Loucy (cell line): ENCODE measurements at regions not wholly inside any gene's neighbourhood (a gene's known extent, or its start where the extent isn't known, plus 50 kb on each side); places are given as distances from the start of the nearest gene placed in this dataset.

Source experiments
- H2AFZ ChIP-seq: fragments of 200-600 bp; sonication (generic); 2 replicates; pipeline ENCODE4 v1.6.0; 2016; ENCODE audit warnings: antibody characterized with exemption, mild to moderate bottlenecking, low read length, moderate library complexity
- H3F3A ChIP-seq: fragments of 200-600 bp; 2 replicates; pipeline ENCODE4 v1.6.0; 2016; ENCODE audit warnings: antibody characterized with exemption, low read depth, mild to moderate bottlenecking
- H3K27me3 ChIP-seq: fragments of 200-600 bp; sonication (generic); 2 replicates; pipeline ENCODE4 v1.6.1; 2014; ENCODE audit warnings: low read length, mild to moderate bottlenecking; ENCODE audit not compliant: insufficient read depth, poor library complexity, severe bottlenecking
- H3K36me3 ChIP-seq: fragments of 200-600 bp; sonication (generic); 2 replicates; pipeline ENCODE4 v1.6.1; 2016; ENCODE audit warnings: low read length; ENCODE audit not compliant: insufficient read depth
- H3K4me1 ChIP-seq: fragments of 200-600 bp; sonication (generic); 2 replicates; pipeline ENCODE4 v1.5.1; 2014; ENCODE audit warnings: low read length, mild to moderate bottlenecking; ENCODE audit not compliant: insufficient read depth, poor library complexity, severe bottlenecking
- H3K4me2 ChIP-seq: fragments of 200-600 bp; sonication (generic); 2 replicates; pipeline ENCODE4 v1.6.0; 2014; ENCODE audit warnings: antibody characterized with exemption, low read length, low read depth, mild to moderate bottlenecking; ENCODE audit not compliant: poor library complexity, severe bottlenecking
- H3K4me3 ChIP-seq: fragments of 200-600 bp; sonication (generic); 2 replicates; pipeline ENCODE4 v1.5.1; 2014; ENCODE audit warnings: low read length, mild to moderate bottlenecking, mixed read lengths; ENCODE audit not compliant: poor library complexity, severe bottlenecking
- H3K79me2 ChIP-seq: fragments of 200-600 bp; sonication (generic); 2 replicates; pipeline ENCODE4 v1.6.1; 2014; ENCODE audit warnings: low read length; ENCODE audit not compliant: insufficient read depth
- H3K9ac ChIP-seq: fragments of 200-600 bp; sonication (generic); 2 replicates; pipeline ENCODE4 v1.6.0; 2014; ENCODE audit warnings: mild to moderate bottlenecking, low read depth, low read length, moderate library complexity; ENCODE audit not compliant: poor library complexity, severe bottlenecking
- H3K9me2 ChIP-seq: fragments of 200-600 bp; sonication (generic); replicated peaks from 2 replicates; pipeline ENCODE4 v1.6.1; 2016; ENCODE audit warnings: low read depth, low read length, mixed read lengths
- H3K9me3 ChIP-seq: fragments of 200-600 bp; sonication (generic); 2 replicates; pipeline ENCODE4 v1.6.1; 2014; ENCODE audit warnings: mild to moderate bottlenecking, antibody characterized with exemption, low read length, low read depth; ENCODE audit not compliant: insufficient read depth
- H4K20me1 ChIP-seq: fragments of 200-600 bp; sonication (generic); 2 replicates; pipeline ENCODE4 v1.6.0; 2014; ENCODE audit warnings: antibody characterized with exemption, low read length, mild to moderate bottlenecking; ENCODE audit not compliant: insufficient read depth, poor library complexity, severe bottlenecking
- CTCF ChIP-seq: fragments of 200-600 bp; sonication (generic); conservative IDR thresholded peaks from 2 replicates; pipeline ENCODE4 v1.5.1; 2014; ENCODE audit warnings: mild to moderate bottlenecking, antibody characterized with exemption, low read length
- EZH2phosphoT487 ChIP-seq: fragments of 200-600 bp; IDR thresholded peaks from 2 replicates; pipeline ENCODE4 v1.6.1; 2018; ENCODE audit warnings: antibody characterized with exemption, mild to moderate bottlenecking, moderate library complexity, borderline replicate concordance

- Histone ChIP-seq H3K9me2 (no peaks in the 10 kb centered on the region), H3K27me3 (no peaks in the 10 kb centered on the region), H3K4me1 (no peaks in the 10 kb centered on the region), H3K79me2 (no peaks in the 10 kb centered on the region), H3K9ac (no peak overlapping the region), H3K36me3 (no peaks in the 10 kb centered on the region), H3K9me3 (no peaks in the 10 kb centered on the region), H4K20me1 (no peaks in the 10 kb centered on the region), H3F3A (no peaks in the 10 kb centered on the region), H3K4me3 (no peak overlapping the region), H2AFZ (no peak overlapping the region), H3K4me2 (no peak overlapping the region)
- TF ChIP-seq CTCF (no peak), EZH2phosphoT487 (no peak)
Measured at GRCh38 chr3:148030975-148031374, 621.8 kb downstream of the ZIC1 start.

- H3K27me3 ChIP-seq = no peaks in the 10 kb centered on the region
- no peaks in the 10 kb centered on the region for H3K4me1 ChIP-seq
- no peaks in the 10 kb centered on the region for H3F3A ChIP-seq
- H3K9me3 ChIP-seq = no peaks in the 10 kb centered on the region
- H3K4me3 ChIP-seq = no peak overlapping the region
- TF ChIP-seq EZH2phosphoT487 (no peak), CTCF (no peak)
- no peaks in the 10 kb centered on the region for H3K36me3 ChIP-seq
- no peaks in the 10 kb centered on the region for H4K20me1 ChIP-seq
- no peaks in the 10 kb centered on the region for H3K9me2 ChIP-seq
- H2AFZ ChIP-seq = no peak overlapping the region
- H3K79me2 ChIP-seq = no peaks in the 10 kb centered on the region
- no peak overlapping the region for H3K9ac ChIP-seq
- H3K4me2 ChIP-seq = no peak overlapping the region
Measured at GRCh38 chr3:148034353-148034752, 625.2 kb downstream of the ZIC1 start.

DNA sequence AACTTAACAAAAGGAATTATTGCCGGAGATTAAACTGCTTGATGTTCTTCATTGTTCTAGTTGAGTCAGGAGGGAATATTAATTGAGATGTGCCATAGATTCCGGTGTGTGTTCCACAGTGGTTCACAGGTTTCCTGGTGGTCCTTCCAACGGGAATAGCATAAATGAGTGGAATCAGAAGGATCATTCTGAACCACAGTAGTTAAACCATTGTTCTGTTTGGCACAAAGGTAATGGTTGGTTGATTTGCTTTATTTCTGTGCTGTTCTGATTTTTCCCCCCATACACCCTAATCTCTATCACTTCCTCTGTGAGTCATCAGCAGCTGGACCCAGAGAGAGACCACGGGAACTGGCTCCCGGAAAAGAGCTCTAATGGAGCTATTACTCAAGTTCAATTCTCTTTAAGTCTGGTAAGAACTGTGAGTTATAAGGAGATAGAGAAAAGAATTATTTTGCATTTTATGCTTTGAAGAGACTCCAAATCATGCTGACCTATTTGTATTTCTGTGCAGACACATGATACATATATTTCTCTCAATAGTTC, 627.2 kb downstream of the ZIC1 start:
- Histone ChIP-seq H4K20me1 (no peaks in the 10 kb centered on the region), H3K36me3 (no peaks in the 10 kb centered on the region), H3K4me3 (no peak overlapping the region), H3K9me3 (no peaks in the 10 kb centered on the region), H2AFZ (no peak overlapping the region), H3K4me2 (no peak overlapping the region), H3K4me1 (no peaks in the 10 kb centered on the region), H3F3A (no peaks in the 10 kb centered on the region), H3K9ac (no peak overlapping the region), H3K27me3 (no peaks in the 10 kb centered on the region), H3K9me2 (no peaks in the 10 kb centered on the region), H3K79me2 (no peaks in the 10 kb centered on the region)
- TF ChIP-seq EZH2phosphoT487 = no peak
- TF ChIP-seq CTCF = no peak
